ENCODE measurements at regions not wholly inside any gene's neighbourhood (a gene's known extent, or its start where the extent isn't known, plus 50 kb on each side); places are given as distances from the start of the nearest gene placed in this dataset.

DNA sequence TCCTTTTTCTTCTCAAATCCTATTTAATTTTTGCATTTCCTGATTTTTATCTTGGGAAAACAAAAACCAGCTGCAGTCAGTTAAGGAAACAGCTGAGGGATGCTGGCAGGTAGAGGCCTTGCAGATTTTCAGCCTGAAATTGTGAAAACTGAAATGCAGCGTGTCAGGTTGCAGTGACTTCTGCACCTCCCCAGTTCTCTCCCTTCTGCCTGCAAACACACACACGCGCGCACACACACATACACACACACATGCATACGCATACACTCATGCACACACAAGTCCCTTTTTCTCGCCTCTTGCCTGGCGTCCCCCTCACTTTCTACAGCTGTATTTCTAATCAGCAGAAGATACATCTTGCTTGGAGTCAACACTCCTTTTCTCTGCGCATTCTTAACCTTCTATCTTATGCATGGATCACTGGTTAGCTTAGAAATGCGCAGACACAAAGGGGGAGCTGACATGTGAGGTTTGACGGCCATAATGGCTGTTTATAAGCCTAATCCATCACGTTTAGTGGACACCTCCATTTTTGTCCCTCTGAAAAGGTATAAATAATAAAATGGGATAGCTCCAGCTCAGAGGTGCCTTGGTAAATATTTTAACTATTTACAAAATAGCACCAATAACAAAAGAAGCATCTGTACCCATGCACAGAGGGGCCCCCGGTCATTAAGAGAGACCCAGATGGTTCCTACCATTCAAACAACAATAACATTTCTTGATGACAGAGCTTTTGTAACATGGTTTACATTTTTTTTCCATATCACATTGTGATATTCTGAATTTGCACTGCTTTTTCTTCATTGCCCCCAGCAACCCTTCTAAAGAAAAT, 392.1 kb upstream of the SALL1 start:
- Histone ChIP-seq H3K79me2 (replicated peaks; ENCODE audit: insufficient read depth) (no peaks in the 10 kb centered on the region), H3K27me3 (ENCODE audit: insufficient read depth) (no peaks in the 10 kb centered on the region), H3K9me2 (ENCODE audit: insufficient read depth) (no peaks in the 10 kb centered on the region), H4K20me1 (replicated peaks; ENCODE audit: insufficient read depth) (no peaks in the 10 kb centered on the region), H3K4me3 (no peak overlapping the region), H3K27ac (ENCODE audit: low read depth) (peak overlapping the region; percentile 10; the same call in 1 of the 2 replicates), H3K36me3 (ENCODE audit: insufficient read depth) (no peaks in the 10 kb centered on the region), H3K4me1 (ENCODE audit: insufficient read depth) (peaks cover 55% of the 10 kb centered on the region), H2AFZ (no peak overlapping the region), H3F3A (replicated peaks; ENCODE audit: low read depth) (no peaks in the 10 kb centered on the region), H3K4me2 (peak overlapping the region; percentile 48)
- Mint-ChIP-seq H3K27ac (peak overlapping the region; percentile 79), H3K36me3 (ENCODE audit: low read depth) (no peaks in the 10 kb centered on the region), H3K9me3 (no peaks in the 10 kb centered on the region), H3K27me3 (ENCODE audit: insufficient read depth, low read depth, poor library complexity) (peaks cover 17% of the 10 kb centered on the region), H3K4me3 (peak overlapping the region; percentile 12; the same call in 1 of the 3 replicates), H3K4me1 (peaks cover 64% of the 10 kb centered on the region)
- peak; percentile 18 for DNase-seq (ENCODE audit: low spot score)
- ATAC-seq: no peak
- TF ChIP-seq, protein P1, sequence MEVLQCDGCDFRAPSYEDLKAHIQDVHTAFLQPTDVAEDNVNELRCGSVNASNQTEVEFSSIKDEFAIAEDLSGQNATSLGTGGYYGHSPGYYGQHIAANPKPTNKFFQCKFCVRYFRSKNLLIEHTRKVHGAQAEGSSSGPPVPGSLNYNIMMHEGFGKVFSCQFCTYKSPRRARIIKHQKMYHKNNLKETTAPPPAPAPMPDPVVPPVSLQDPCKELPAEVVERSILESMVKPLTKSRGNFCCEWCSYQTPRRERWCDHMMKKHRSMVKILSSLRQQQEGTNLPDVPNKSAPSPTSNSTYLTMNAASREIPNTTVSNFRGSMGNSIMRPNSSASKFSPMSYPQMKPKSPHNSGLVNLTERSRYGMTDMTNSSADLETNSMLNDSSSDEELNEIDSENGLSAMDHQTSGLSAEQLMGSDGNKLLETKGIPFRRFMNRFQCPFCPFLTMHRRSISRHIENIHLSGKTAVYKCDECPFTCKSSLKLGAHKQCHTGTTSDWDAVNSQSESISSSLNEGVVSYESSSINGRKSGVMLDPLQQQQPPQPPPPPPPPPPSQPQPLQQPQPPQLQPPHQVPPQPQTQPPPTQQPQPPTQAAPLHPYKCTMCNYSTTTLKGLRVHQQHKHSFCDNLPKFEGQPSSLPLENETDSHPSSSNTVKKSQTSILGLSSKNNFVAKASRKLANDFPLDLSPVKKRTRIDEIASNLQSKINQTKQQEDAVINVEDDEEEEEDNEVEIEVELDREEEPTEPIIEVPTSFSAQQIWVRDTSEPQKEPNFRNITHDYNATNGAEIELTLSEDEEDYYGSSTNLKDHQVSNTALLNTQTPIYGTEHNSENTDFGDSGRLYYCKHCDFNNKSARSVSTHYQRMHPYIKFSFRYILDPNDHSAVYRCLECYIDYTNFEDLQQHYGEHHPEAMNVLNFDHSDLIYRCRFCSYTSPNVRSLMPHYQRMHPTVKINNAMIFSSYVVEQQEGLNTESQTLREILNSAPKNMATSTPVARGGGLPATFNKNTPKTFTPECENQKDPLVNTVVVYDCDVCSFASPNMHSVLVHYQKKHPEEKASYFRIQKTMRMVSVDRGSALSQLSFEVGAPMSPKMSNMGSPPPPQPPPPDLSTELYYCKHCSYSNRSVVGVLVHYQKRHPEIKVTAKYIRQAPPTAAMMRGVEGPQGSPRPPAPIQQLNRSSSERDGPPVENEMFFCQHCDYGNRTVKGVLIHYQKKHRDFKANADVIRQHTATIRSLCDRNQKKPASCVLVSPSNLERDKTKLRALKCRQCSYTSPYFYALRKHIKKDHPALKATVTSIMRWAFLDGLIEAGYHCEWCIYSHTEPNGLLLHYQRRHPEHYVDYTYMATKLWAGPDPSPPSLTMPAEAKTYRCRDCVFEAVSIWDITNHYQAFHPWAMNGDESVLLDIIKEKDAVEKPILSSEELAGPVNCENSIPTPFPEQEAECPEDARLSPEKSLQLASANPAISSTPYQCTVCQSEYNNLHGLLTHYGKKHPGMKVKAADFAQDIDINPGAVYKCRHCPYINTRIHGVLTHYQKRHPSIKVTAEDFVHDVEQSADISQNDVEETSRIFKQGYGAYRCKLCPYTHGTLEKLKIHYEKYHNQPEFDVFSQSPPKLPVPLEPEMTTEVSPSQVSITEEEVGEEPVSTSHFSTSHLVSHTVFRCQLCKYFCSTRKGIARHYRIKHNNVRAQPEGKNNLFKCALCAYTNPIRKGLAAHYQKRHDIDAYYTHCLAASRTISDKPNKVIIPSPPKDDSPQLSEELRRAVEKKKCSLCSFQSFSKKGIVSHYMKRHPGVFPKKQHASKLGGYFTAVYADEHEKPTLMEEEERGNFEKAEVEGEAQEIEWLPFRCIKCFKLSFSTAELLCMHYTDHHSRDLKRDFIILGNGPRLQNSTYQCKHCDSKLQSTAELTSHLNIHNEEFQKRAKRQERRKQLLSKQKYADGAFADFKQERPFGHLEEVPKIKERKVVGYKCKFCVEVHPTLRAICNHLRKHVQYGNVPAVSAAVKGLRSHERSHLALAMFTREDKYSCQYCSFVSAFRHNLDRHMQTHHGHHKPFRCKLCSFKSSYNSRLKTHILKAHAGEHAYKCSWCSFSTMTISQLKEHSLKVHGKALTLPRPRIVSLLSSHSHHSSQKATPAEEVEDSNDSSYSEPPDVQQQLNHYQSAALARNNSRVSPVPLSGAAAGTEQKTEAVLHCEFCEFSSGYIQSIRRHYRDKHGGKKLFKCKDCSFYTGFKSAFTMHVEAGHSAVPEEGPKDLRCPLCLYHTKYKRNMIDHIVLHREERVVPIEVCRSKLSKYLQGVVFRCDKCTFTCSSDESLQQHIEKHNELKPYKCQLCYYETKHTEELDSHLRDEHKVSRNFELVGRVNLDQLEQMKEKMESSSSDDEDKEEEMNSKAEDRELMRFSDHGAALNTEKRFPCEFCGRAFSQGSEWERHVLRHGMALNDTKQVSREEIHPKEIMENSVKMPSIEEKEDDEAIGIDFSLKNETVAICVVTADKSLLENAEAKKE (CRISPR knock-in tag; IDR thresholded peaks at IDR 0.05): no peak
- no peak for TF ChIP-seq ZNF114 (CRISPR knock-in tag; IDR thresholded peaks at IDR 0.05)
- TF ChIP-seq EZH2 (IDR thresholded peaks at IDR 0.05; ENCODE audit: low read depth, unreplicated experiment): no peak
- TF ChIP-seq, protein P2, sequence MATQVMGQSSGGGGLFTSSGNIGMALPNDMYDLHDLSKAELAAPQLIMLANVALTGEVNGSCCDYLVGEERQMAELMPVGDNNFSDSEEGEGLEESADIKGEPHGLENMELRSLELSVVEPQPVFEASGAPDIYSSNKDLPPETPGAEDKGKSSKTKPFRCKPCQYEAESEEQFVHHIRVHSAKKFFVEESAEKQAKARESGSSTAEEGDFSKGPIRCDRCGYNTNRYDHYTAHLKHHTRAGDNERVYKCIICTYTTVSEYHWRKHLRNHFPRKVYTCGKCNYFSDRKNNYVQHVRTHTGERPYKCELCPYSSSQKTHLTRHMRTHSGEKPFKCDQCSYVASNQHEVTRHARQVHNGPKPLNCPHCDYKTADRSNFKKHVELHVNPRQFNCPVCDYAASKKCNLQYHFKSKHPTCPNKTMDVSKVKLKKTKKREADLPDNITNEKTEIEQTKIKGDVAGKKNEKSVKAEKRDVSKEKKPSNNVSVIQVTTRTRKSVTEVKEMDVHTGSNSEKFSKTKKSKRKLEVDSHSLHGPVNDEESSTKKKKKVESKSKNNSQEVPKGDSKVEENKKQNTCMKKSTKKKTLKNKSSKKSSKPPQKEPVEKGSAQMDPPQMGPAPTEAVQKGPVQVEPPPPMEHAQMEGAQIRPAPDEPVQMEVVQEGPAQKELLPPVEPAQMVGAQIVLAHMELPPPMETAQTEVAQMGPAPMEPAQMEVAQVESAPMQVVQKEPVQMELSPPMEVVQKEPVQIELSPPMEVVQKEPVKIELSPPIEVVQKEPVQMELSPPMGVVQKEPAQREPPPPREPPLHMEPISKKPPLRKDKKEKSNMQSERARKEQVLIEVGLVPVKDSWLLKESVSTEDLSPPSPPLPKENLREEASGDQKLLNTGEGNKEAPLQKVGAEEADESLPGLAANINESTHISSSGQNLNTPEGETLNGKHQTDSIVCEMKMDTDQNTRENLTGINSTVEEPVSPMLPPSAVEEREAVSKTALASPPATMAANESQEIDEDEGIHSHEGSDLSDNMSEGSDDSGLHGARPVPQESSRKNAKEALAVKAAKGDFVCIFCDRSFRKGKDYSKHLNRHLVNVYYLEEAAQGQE (IDR thresholded peaks at IDR 0.05; ENCODE audit: unreplicated experiment): no peak
- no peak for TF ChIP-seq EZH2phosphoT487 (IDR thresholded peaks at IDR 0.05; ENCODE audit: unreplicated experiment)
- TF ChIP-seq ZNF331 (CRISPR knock-in tag; IDR thresholded peaks at IDR 0.05; ENCODE audit: low read depth): no peak
- TF ChIP-seq, protein P3, sequence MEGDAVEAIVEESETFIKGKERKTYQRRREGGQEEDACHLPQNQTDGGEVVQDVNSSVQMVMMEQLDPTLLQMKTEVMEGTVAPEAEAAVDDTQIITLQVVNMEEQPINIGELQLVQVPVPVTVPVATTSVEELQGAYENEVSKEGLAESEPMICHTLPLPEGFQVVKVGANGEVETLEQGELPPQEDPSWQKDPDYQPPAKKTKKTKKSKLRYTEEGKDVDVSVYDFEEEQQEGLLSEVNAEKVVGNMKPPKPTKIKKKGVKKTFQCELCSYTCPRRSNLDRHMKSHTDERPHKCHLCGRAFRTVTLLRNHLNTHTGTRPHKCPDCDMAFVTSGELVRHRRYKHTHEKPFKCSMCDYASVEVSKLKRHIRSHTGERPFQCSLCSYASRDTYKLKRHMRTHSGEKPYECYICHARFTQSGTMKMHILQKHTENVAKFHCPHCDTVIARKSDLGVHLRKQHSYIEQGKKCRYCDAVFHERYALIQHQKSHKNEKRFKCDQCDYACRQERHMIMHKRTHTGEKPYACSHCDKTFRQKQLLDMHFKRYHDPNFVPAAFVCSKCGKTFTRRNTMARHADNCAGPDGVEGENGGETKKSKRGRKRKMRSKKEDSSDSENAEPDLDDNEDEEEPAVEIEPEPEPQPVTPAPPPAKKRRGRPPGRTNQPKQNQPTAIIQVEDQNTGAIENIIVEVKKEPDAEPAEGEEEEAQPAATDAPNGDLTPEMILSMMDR (conservative IDR thresholded peaks at IDR 0.05; ENCODE audit: low read depth in 2 of 2): no peak
- TF ChIP-seq JUNB (IDR thresholded peaks at IDR 0.05; ENCODE audit: unreplicated experiment): no peak
- TF ChIP-seq STAT1 (IDR thresholded peaks at IDR 0.05; ENCODE audit: unreplicated experiment): no peak
- TF ChIP-seq, protein P4, sequence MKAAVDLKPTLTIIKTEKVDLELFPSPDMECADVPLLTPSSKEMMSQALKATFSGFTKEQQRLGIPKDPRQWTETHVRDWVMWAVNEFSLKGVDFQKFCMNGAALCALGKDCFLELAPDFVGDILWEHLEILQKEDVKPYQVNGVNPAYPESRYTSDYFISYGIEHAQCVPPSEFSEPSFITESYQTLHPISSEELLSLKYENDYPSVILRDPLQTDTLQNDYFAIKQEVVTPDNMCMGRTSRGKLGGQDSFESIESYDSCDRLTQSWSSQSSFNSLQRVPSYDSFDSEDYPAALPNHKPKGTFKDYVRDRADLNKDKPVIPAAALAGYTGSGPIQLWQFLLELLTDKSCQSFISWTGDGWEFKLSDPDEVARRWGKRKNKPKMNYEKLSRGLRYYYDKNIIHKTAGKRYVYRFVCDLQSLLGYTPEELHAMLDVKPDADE (IDR thresholded peaks at IDR 0.05): no peak
- no peak for TF ChIP-seq NANOG (IDR thresholded peaks at IDR 0.05; ENCODE audit: borderline replicate concordance)
